GM12878 (cell line): ENCODE measurements at regions not wholly inside any gene's neighbourhood (a gene's known extent, or its start where the extent isn't known, plus 50 kb on each side); places are given as distances from the start of the nearest gene placed in this dataset.

Experiments
- ATAC-seq: fragments of 200-7000 bp; cut with Tn5 transposase; 3 replicates; pipeline ENCODE4 v1.9.1; 2020; ENCODE audit warnings: mild to moderate bottlenecking, moderate library complexity
- BruUV-seq: library from RNA; stranded (reverse); fragments of 400-500 nt; replicated peaks from 2 replicates; lab custom pipeline; 2021; lab: Mats Ljungman, UMichigan
- CTCF ChIA-PET: fragments of 300-600 bp; sonication (Branson Sonifier 250); formaldehyde crosslinking; extraction: SDS; loops from one replicate; lab custom pipeline; 2021; ENCODE audit warnings: inconsistent platforms; lab: Yijun Ruan, JAX
- POLR2A ChIA-PET: fragments of 350-600 bp; formaldehyde crosslinking; extraction: SDS; loops from one replicate; lab custom pipeline; 2021; ENCODE audit warnings: inconsistent platforms; lab: Charles Lee
- RAD21 ChIA-PET: fragments of 300-600 bp; sonication (Branson Sonifier 250); formaldehyde crosslinking; loops from one replicate; lab custom pipeline; 2023; ENCODE audit warnings: antibody characterized with exemption; ENCODE audit not compliant: unreplicated experiment; lab: Charles Lee
- SMC1A ChIA-PET: fragments of 300-600 bp; sonication (Branson Sonifier 250); formaldehyde crosslinking; loops from one replicate; lab custom pipeline; 2023; ENCODE audit not compliant: unreplicated experiment, uncharacterized antibody; lab: Charles Lee
- DNase-seq: peaks from one replicate; pipeline ENCODE4 v3.0.0-alpha.2; 2011; ENCODE audit warnings: low read depth, low spot score
- FAIRE-seq: peaks from 3 replicates; lab custom pipeline; 2011; peaks lifted over from hg19 to GRCh38; lab: Jason Lieb, UNC
- H2AFZ ChIP-seq: 2 replicates; pipeline ENCODE4 v1.6.0; 2011; ENCODE audit warnings: low read depth, low read length, control low read depth; ENCODE audit not compliant: control insufficient read depth
- H3K27ac ChIP-seq: 2 replicates; pipeline ENCODE4 v1.5.1; 2011; ENCODE audit warnings: control low read depth; ENCODE audit not compliant: control insufficient read depth, insufficient read depth
- H3K27me3 ChIP-seq, 2 experiments: replicated peaks in 1 of 2; 2 replicates each; pipeline versions ENCODE4 v1.6.0 to v1.6.1; 2011; ENCODE audit warnings: low read length in 1 of 2; ENCODE audit not compliant: control insufficient read depth in 2 of 2, insufficient read depth in 2 of 2
- H3K36me3 ChIP-seq, 2 experiments: 2 replicates each; pipeline ENCODE4 v1.5.1; 2011; ENCODE audit warnings: low read length in 1 of 2; ENCODE audit not compliant: control insufficient read depth in 2 of 2, insufficient read depth in 2 of 2
- H3K4me1 ChIP-seq: 2 replicates; pipeline ENCODE4 v1.6.1; 2011; ENCODE audit warnings: mild to moderate bottlenecking, low read length, moderate library complexity, mixed read lengths; ENCODE audit not compliant: control insufficient read depth, insufficient read depth
- H3K4me2 ChIP-seq: 2 replicates; pipeline ENCODE4 v1.6.0; 2011; ENCODE audit warnings: control low read depth; ENCODE audit not compliant: control insufficient read depth, insufficient read depth
- H3K4me3 ChIP-seq: fragments of 200-600 bp; sonication (generic); 2 replicates; pipeline ENCODE4 v1.5.1; 2016
- H3K79me2 ChIP-seq: 2 replicates; pipeline ENCODE4 v1.6.0; 2011; ENCODE audit warnings: low read length; ENCODE audit not compliant: control insufficient read depth, insufficient read depth
- H3K9ac ChIP-seq: 2 replicates; pipeline ENCODE4 v1.8.0; 2011; ENCODE audit warnings: low read length, control low read depth, mixed read lengths; ENCODE audit not compliant: control insufficient read depth, insufficient read depth
- H3K9me3 ChIP-seq: replicated peaks from 3 replicates; pipeline ENCODE4 v1.5.1; 2011; ENCODE audit warnings: mild to moderate bottlenecking, low read length; ENCODE audit not compliant: control insufficient read depth, insufficient read depth
- H4K20me1 ChIP-seq: 2 replicates; pipeline ENCODE4 v1.6.0; 2011; ENCODE audit not compliant: control insufficient read depth, insufficient read depth
- ATF7 ChIP-seq: fragments of 450-650 bp; IDR thresholded peaks from 2 replicates; pipeline ENCODE4 v1.6.1; 2016; ENCODE audit warnings: low read depth, mild to moderate bottlenecking
- HDGF ChIP-seq: fragments of 450-650 bp; IDR thresholded peaks from 2 replicates; pipeline ENCODE4 v1.6.1; 2016; ENCODE audit warnings: antibody characterized with exemption
- JUND ChIP-seq: IDR thresholded peaks from 2 replicates; pipeline ENCODE4 v1.6.1; 2012; ENCODE audit warnings: low read depth, mild to moderate bottlenecking, low read length, improper control_type of control experiment, moderate library complexity
- KDM1A ChIP-seq: fragments of 200-600 bp; sonication (generic); IDR thresholded peaks from 2 replicates; pipeline ENCODE4 v1.6.1; 2016; ENCODE audit warnings: borderline replicate concordance
- SREBF1 ChIP-seq: IDR thresholded peaks from 2 replicates; pipeline ENCODE4 v1.6.1; 2012; ENCODE audit warnings: mild to moderate bottlenecking, low read length
- WGBS: methylation state at CpG from one replicate; pipeline ENCODE4 v1.1.6; 2016; ENCODE audit warnings: low lambda C conversion rate; ENCODE audit not compliant: insufficient replicate concordance, insufficient coverage; ENCODE audit errors: missing lambda C conversion rate; 5-methylcytosine and 5-hydroxymethylcytosine counted together
- in situ Hi-C: fragments of 300-500 bp; cut with MboI; formaldehyde crosslinking; loops from 9 replicates; pipeline ENCODE4 v1.14.3; 2018; ENCODE audit warnings: mixed read lengths
- intact Hi-C: fragments of 100-400 bp; cut with micrococcal nuclease; formaldehyde crosslinking; loops from one replicate; pipeline ENCODE4 v1.14.2; 2022; ENCODE audit not compliant: unreplicated experiment
- TF ChIP-seq, protein P1 (sequence below): IDR thresholded peaks from 2 replicates; pipeline ENCODE4 v1.6.1; 2012; ENCODE audit warnings: low read depth, low read length, improper control_type of control experiment
- TF ChIP-seq, protein P2 (sequence below): fragments of 450-650 bp; conservative IDR thresholded peaks from 2 replicates; pipeline ENCODE4 v1.6.1; 2017; ENCODE audit warnings: mild to moderate bottlenecking, moderate library complexity
- TF ChIP-seq, protein P3 (sequence below): fragments of 150-350 bp; IDR thresholded peaks from 2 replicates; pipeline ENCODE4 v1.6.1; 2014; ENCODE audit warnings: mild to moderate bottlenecking, low read depth, low read length

DNA sequence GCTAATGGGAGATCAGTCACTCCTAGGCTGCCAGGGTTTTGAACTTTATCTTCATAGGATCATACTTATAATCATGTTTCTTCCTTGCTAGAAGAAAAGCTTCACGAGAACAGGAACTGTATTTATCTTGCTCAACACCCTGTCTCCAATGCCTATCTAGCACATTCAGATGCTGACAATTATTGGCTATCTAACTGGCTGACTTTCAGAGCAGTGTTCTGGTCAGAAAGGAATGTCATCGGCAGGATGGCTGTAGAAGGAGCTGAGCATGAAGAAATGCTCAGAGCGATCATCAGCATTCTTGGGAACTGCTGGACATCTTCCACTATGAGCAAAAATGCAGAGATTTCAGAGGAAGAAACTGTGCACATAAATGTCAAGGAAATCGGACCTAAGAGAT lies 628.0 kb upstream of the NRSN1 start:
- no peak for DNase-seq
- H3K36me3 ChIP-seq = no peaks in the 10 kb centered on the region
- BruUV-seq = no TSS peak
- H3K27ac ChIP-seq = no peak overlapping the region
- no peak overlapping the region for H3K4me3 ChIP-seq
- H4K20me1 ChIP-seq = no peaks in the 10 kb centered on the region
- in situ Hi-C loops = no loop called here
- H3K9ac ChIP-seq = no peak overlapping the region
- H3K9me3 ChIP-seq = no peaks in the 10 kb centered on the region
- TF ChIP-seq, protein P1, sequence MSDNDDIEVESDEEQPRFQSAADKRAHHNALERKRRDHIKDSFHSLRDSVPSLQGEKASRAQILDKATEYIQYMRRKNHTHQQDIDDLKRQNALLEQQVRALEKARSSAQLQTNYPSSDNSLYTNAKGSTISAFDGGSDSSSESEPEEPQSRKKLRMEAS = no peak
- TF ChIP-seq JUND = no peak
- TF ChIP-seq HDGF = no peak
- no peak for TF ChIP-seq ATF7
- TF ChIP-seq KDM1A = no peak
- TF ChIP-seq, protein P2, sequence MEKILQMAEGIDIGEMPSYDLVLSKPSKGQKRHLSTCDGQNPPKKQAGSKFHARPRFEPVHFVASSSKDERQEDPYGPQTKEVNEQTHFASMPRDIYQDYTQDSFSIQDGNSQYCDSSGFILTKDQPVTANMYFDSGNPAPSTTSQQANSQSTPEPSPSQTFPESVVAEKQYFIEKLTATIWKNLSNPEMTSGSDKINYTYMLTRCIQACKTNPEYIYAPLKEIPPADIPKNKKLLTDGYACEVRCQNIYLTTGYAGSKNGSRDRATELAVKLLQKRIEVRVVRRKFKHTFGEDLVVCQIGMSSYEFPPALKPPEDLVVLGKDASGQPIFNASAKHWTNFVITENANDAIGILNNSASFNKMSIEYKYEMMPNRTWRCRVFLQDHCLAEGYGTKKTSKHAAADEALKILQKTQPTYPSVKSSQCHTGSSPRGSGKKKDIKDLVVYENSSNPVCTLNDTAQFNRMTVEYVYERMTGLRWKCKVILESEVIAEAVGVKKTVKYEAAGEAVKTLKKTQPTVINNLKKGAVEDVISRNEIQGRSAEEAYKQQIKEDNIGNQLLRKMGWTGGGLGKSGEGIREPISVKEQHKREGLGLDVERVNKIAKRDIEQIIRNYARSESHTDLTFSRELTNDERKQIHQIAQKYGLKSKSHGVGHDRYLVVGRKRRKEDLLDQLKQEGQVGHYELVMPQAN = no peak
- TF ChIP-seq SREBF1 = no peak
- TF ChIP-seq, protein P3, sequence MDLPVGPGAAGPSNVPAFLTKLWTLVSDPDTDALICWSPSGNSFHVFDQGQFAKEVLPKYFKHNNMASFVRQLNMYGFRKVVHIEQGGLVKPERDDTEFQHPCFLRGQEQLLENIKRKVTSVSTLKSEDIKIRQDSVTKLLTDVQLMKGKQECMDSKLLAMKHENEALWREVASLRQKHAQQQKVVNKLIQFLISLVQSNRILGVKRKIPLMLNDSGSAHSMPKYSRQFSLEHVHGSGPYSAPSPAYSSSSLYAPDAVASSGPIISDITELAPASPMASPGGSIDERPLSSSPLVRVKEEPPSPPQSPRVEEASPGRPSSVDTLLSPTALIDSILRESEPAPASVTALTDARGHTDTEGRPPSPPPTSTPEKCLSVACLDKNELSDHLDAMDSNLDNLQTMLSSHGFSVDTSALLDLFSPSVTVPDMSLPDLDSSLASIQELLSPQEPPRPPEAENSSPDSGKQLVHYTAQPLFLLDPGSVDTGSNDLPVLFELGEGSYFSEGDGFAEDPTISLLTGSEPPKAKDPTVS = no peak
- WGBS = 7% methylated on average over 4 of the region's 4 CpGs
- ChIA-PET POLR2A (no interaction called here), SMC1A (no interaction called here), CTCF (no interaction called here), RAD21 (no interaction called here)
- no peaks in the 10 kb centered on the region for H3K79me2 ChIP-seq
- intact Hi-C loops = no loop called here
- H2AFZ ChIP-seq = no peak overlapping the region
- FAIRE-seq = no peak
- H3K4me1 ChIP-seq = no peaks in the 10 kb centered on the region
- no peak for ATAC-seq
- no peak overlapping the region for H3K4me2 ChIP-seq
- no peaks in the 10 kb centered on the region for H3K27me3 ChIP-seq
